Esophagus squamous epithelium (tissue), 4 donors: ENCODE measurements at regions not wholly inside any gene's neighbourhood (a gene's known extent, or its start where the extent isn't known, plus 50 kb on each side); places are given as distances from the start of the nearest gene placed in this dataset.

Experiments
- POLR2A ChIP-seq, 4 donors: fragments of 450-650 bp; IDR thresholded peaks; one replicate each; pipeline ENCODE4 v1.6.1; 2017; ENCODE audit warnings: antibody characterized with exemption in 4 of 4, mild to moderate bottlenecking in 4 of 4, moderate library complexity in 3 of 4
- TF ChIP-seq, protein P1 (sequence below), 6 experiments: fragments of 450-650 bp in 4 of 6; fragments of 200-600 bp in 2 of 6; sonication (generic) in 2 of 6; IDR thresholded peaks; one replicate each; pipeline ENCODE4 v1.5.1; 2016 to 2019; ENCODE audit warnings: antibody characterized with exemption in 6 of 6, mild to moderate bottlenecking in 4 of 6, moderate library complexity in 4 of 6

GRCh38 chr2:200048421-200048820 is 93.0 kb downstream of the MAIP1 start:
- TF ChIP-seq, protein P1, sequence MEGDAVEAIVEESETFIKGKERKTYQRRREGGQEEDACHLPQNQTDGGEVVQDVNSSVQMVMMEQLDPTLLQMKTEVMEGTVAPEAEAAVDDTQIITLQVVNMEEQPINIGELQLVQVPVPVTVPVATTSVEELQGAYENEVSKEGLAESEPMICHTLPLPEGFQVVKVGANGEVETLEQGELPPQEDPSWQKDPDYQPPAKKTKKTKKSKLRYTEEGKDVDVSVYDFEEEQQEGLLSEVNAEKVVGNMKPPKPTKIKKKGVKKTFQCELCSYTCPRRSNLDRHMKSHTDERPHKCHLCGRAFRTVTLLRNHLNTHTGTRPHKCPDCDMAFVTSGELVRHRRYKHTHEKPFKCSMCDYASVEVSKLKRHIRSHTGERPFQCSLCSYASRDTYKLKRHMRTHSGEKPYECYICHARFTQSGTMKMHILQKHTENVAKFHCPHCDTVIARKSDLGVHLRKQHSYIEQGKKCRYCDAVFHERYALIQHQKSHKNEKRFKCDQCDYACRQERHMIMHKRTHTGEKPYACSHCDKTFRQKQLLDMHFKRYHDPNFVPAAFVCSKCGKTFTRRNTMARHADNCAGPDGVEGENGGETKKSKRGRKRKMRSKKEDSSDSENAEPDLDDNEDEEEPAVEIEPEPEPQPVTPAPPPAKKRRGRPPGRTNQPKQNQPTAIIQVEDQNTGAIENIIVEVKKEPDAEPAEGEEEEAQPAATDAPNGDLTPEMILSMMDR (IDR thresholded peaks at IDR 0.05), result no peak
- no peak for TF ChIP-seq POLR2A (IDR thresholded peaks at IDR 0.05)
